HS-27A (cell line): ENCODE measurements at regions not wholly inside any gene's neighbourhood (a gene's known extent, or its start where the extent isn't known, plus 50 kb on each side); places are given as distances from the start of the nearest gene placed in this dataset.

Experiments
- DNase-seq: peaks from one replicate; pipeline ENCODE4 v3.0.0-alpha.2; 2012; ENCODE audit warnings: low read depth, missing footprints

- DNase-seq: peak; percentile 86
Measured at GRCh38 chr10:110398419-110399105, 93.8 kb upstream of the SMNDC1 start.

GRCh38 chr10:110399106-110399964 is 94.6 kb upstream of the SMNDC1 start:
- DNase-seq: peak; percentile 90

GRCh38 chr10:110399965-110400933 is 95.5 kb upstream of the SMNDC1 start:
- DNase-seq: no peak

GRCh38 chr10:110401401-110402076 is 96.2 kb upstream of the DUSP5 start:
- DNase-seq: no peak

- DNase-seq: no peak
Measured at GRCh38 chr10:110402077-110402416, 95.7 kb upstream of the DUSP5 start.

GRCh38 chr10:110403593-110403992 is 94.1 kb upstream of the DUSP5 start:
- DNase-seq: no peak

- DNase-seq: no peak
Measured at GRCh38 chr10:110404413-110404812, 93.3 kb upstream of the DUSP5 start.

- no peak for DNase-seq
Measured at GRCh38 chr10:110404825-110405224, 92.9 kb upstream of the DUSP5 start.

GRCh38 chr10:110405380-110405779 is 92.3 kb upstream of the DUSP5 start:
- DNase-seq: no peak

GRCh38 chr10:110407301-110408170 is 90.2 kb upstream of the DUSP5 start:
- no peak for DNase-seq

- DNase-seq: no peak
Measured at GRCh38 chr10:110408203-110408871, 89.4 kb upstream of the DUSP5 start.

GRCh38 chr10:110408943-110409342 is 88.8 kb upstream of the DUSP5 start:
- DNase-seq: no peak

- no peak for DNase-seq
Measured at GRCh38 chr10:110409488-110409887, 88.2 kb upstream of the DUSP5 start.

GRCh38 chr10:110409926-110410325 is 87.8 kb upstream of the DUSP5 start:
- no peak for DNase-seq

- DNase-seq: peak; percentile 85
Measured at GRCh38 chr10:110410329-110411046, 87.2 kb upstream of the DUSP5 start.

GRCh38 chr10:110411047-110411410 is 86.7 kb upstream of the DUSP5 start:
- peak; percentile 71 for DNase-seq

GRCh38 chr10:110413049-110413783 is 84.5 kb upstream of the DUSP5 start:
- no peak for DNase-seq

- DNase-seq: no peak
Measured at GRCh38 chr10:110413903-110414547, 83.7 kb upstream of the DUSP5 start.
